ENCODE measurements at regions not wholly inside any gene's neighbourhood (a gene's known extent, or its start where the extent isn't known, plus 50 kb on each side); places are given as distances from the start of the nearest gene placed in this dataset.
A peak's percentile ranks its signal among the peaks of the same experiment; 100 is the strongest.

- Histone ChIP-seq H3K27me3 (no peaks in the 10 kb centered on the region), H3K36me3 (no peaks in the 10 kb centered on the region), H3K4me3 (no peak overlapping the region), H3K27ac (peak overlapping the region in 1 of 2 donors; percentile 32), H3K4me1 (peaks cover 0 to 15% (median 4%) of the 10 kb centered on the region in 4 donors), H3K9me3 (no peaks in the 10 kb centered on the region)
- intact Hi-C loops (cut with DNase I; ENCODE audit: low total_unique reads) = no loop called here
- no peak for DNase-seq
- no peak for TF ChIP-seq CTCF (IDR thresholded peaks at IDR 0.05)
Observed at GRCh38 chr4:147137280-147137679, 191.6 kb upstream of the TTC29 start.

DNA sequence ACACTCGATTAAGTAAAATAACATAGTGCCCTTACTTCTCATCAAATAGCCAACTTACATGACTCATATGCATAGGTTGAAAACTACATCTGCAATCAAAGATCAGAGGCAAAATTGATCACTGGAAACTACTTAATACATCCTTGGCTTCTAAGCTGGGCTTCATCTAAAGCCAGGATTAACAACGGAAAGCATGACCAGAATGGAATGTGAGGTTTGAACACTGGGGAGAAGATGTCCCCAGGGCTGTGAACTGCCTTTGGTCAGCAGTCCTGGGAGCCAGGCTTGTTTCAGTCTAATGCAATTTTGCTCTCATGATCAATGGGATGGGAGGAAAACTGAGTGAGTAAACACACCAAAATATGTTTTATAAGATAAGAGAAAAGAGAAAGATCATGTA is 192.5 kb upstream of the TTC29 start:
- Histone ChIP-seq H3K27ac (no peak overlapping the region), H3K4me1 (peaks cover 0 to 15% (median 4%) of the 10 kb centered on the region in 4 donors), H3K9me3 (no peaks in the 10 kb centered on the region), H3K27me3 (no peaks in the 10 kb centered on the region), H3K36me3 (no peaks in the 10 kb centered on the region), H3K4me3 (no peak overlapping the region)
- TF ChIP-seq CTCF (IDR thresholded peaks at IDR 0.05) = no peak
- DNase-seq = no peak
- intact Hi-C loops (cut with DNase I; ENCODE audit: low total_unique reads) = no loop called here

DNA sequence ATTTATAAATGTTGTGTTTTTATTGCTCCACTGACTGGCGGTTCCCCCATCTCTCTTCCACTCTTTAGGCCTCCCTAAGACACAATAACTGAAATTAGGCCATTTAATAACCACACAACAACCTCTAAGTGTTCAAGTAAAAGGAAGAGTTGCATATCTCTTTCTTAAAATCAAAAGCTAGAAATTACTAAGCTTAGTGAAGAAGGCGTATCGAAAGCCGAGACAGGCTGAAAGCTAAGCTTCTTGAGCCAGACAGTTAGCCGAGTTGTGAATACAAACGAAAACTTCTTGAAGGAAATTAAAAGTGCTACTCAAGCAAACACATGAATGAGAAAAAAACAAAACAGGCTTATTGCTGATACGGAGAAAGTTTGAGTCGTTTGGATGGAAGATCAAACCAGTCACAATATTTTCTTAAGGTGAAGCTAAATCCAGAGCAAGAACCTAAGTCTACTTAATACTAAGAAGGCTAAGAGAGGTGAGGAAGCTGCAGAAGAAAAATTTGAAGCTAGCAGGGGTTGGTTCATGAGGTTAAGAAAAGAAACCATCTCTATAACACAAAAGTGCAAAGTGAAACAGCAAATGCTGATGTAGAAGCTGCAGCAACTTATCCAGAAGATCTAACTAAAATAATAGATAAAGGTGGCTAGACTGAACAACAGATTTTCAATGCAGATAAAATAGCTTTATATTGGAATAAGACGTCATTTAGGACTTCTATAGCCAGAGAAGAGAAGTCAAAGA is 194.0 kb upstream of the TTC29 start:
- Histone ChIP-seq H3K27me3 (no peaks in the 10 kb centered on the region), H3K36me3 (no peaks in the 10 kb centered on the region), H3K9me3 (no peaks in the 10 kb centered on the region), H3K4me3 (no peak overlapping the region), H3K4me1 (peaks cover 0 to 15% (median 4%) of the 10 kb centered on the region in 4 donors), H3K27ac (no peak overlapping the region)
- intact Hi-C loops (cut with DNase I; ENCODE audit: low total_unique reads) = no loop called here
- DNase-seq = no peak
- TF ChIP-seq CTCF (IDR thresholded peaks at IDR 0.05) = no peak

GRCh38 chr4:147151763-147152162 is 206.1 kb upstream of the TTC29 start:
- H3K9me3 ChIP-seq = no peaks in the 10 kb centered on the region
- no peaks in the 10 kb centered on the region for H3K4me1 ChIP-seq
- no peak overlapping the region for H3K27ac ChIP-seq
- intact Hi-C loops (cut with DNase I; ENCODE audit: low total_unique reads) = no loop called here
- no peaks in the 10 kb centered on the region for H3K27me3 ChIP-seq
- H3K36me3 ChIP-seq = no peaks in the 10 kb centered on the region
- H3K4me3 ChIP-seq = no peak overlapping the region
- no peak for TF ChIP-seq CTCF (IDR thresholded peaks at IDR 0.05)
- DNase-seq = no peak

DNA sequence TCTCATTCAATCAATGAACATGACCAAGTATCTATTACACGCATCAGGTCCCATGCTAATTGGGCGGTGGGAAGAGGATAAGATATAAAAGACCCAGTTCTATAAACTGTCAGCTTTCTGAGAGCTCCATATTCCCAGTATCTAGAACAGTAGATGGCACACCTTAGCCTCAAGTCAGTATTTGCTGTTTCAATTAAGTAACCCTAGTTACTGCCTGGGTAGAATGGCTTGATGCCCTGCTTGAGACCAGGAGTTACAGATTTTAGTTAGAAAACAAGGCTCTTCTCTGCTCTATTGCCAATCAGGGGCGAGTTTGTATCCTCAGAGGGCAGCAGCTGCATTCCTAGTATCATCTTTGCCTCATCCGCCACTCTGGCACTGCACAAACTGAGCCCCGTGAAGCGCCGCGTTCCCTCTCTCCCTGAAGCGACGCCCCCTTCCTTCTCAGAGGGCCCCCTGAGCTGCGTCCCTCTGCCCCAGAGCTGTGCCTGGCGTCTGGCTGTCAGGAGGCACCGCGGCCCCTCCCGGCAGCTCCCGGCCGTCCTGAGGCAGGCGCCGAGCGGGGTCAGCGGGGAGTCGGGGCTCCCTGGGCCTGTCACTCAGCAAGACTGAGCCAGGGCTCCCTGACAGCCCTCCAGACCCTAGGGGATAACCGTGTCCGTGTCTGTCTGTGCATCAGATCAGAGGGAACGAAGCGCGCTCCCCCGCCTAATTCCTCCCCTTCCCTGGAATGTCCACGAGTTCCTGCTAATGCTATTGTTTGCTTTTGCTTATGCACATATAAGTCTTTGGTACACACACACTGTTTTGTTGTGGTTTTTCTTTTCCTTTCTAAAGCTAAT is 212.4 kb upstream of the TTC29 start:
- Histone ChIP-seq H3K4me3 (peak overlapping the region; percentile 52 to 55), H3K27ac (peak overlapping the region; percentile 62 to 81), H3K27me3 (no peaks in the 10 kb centered on the region), H3K36me3 (no peaks in the 10 kb centered on the region), H3K9me3 (no peaks in the 10 kb centered on the region), H3K4me1 (peaks cover 0 to 14% (median 7%) of the 10 kb centered on the region in 4 donors)
- no peak for TF ChIP-seq CTCF (IDR thresholded peaks at IDR 0.05)
- intact Hi-C loops (cut with DNase I; ENCODE audit: low total_unique reads) = loop anchor here (5.0 kb wide), 1 partner anchor 434 kb away; no protein-coding TSS in a partner anchor
- DNase-seq = no peak

Measured in tibial artery (tissue), 4 donors.